Activated T-cell treated with anti-CD3 and anti-CD28 coated beads, Interleukin-2, amount 50 U/mL, for 72 hours (primary cell): ENCODE measurements at regions not wholly inside any gene's neighbourhood (a gene's known extent, or its start where the extent isn't known, plus 50 kb on each side); places are given as distances from the start of the nearest gene placed in this dataset.

Experiments
- ATAC-seq, 2 donors: fragments of 150-1000 bp; cut with Tn5 transposase; replicated peaks in 1 of 2; 2 replicates each; pipeline ENCODE4 v1.10.0; 2021; ENCODE audit warnings: moderate library complexity in 2 of 2, mild to moderate bottlenecking in 1 of 2
- DNase-seq, 2 donors: peaks; one replicate each; pipeline ENCODE4 v3.0.0; 2021 to 2022; ENCODE audit warnings: mixed read lengths in 1 of 2
- H3K27ac Mint-ChIP-seq: one replicate; pipeline ENCODE4 v1.8.0; 2022; ENCODE audit warnings: mild to moderate bottlenecking, moderate library complexity, mixed read lengths
- H3K27me3 Mint-ChIP-seq: one replicate; pipeline ENCODE4 v1.8.0; 2022; ENCODE audit warnings: low read depth, mixed read lengths
- H3K36me3 Mint-ChIP-seq, 2 donors: one replicate each; pipeline ENCODE4 v1.8.0; 2022; ENCODE audit warnings: mixed read lengths in 2 of 2, mild to moderate bottlenecking in 1 of 2; ENCODE audit not compliant: insufficient read depth in 2 of 2
- H3K4me1 Mint-ChIP-seq: one replicate; pipeline ENCODE4 v1.8.0; 2022; ENCODE audit warnings: low read depth, mixed read lengths
- H3K4me3 Mint-ChIP-seq, 2 donors: one replicate each; pipeline ENCODE4 v1.8.0; 2022; ENCODE audit warnings: mild to moderate bottlenecking in 2 of 2, mixed read lengths in 2 of 2, moderate library complexity in 2 of 2
- H3K9me3 Mint-ChIP-seq, 2 donors: one replicate each; pipeline ENCODE4 v1.8.0; 2022; ENCODE audit warnings: mixed read lengths in 2 of 2

DNA sequence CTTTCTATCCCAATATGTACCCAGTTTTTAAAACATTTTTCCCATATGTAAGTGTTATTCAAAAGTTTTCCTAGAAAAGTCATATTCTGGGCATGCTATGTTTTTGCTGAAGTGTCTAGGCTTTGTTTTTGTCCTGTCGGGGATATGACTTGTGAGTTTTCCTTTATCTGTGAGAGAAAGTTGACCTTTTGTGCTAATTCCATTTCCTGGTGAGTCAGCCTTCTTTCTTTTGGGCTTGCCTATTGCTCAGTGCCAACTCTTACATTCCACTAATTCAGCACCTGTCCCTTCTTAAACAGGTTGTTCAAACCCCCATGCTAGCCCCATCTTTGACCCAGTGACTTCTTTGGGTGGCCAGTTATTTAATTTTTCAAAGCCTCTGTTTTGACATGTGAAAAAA is 146.2 kb downstream of the AHR start:
- H3K4me1 Mint-ChIP-seq, result peaks cover 9% of the 10 kb centered on the region
- no peak for ATAC-seq
- H3K27ac Mint-ChIP-seq, result no peak overlapping the region

DNA sequence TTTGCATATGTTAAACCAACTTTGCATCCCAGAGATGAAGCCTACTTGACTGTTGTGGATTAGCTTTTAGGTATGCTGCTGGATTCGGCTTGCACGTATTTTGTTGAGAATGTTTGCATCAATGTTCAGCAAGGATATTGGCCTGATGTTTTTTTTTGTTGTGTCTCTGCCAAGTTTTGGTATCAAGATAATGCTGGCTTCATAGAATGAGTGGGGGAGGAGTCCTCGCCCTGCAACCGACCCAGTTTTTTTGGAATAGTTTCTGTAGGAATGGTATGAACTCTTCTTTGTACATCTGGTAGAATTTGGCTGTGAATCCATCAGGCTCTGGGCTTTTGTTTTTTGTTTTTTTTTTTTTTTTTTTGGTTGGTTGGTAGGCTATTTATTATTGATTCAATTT is 147.9 kb downstream of the AHR start:
- H3K36me3 Mint-ChIP-seq, result peaks cover 10 to 15% of the 10 kb centered on the region in 2 donors
- ATAC-seq (no peak), DNase-seq (no peak)
- no peak overlapping the region for H3K27ac Mint-ChIP-seq
- H3K9me3 Mint-ChIP-seq, result peaks cover 12 to 16% of the 10 kb centered on the region in 2 donors
- H3K27me3 Mint-ChIP-seq, result no peaks in the 10 kb centered on the region
- no peak overlapping the region for H3K4me3 Mint-ChIP-seq
- H3K4me1 Mint-ChIP-seq, result peaks cover under 1% of the 10 kb centered on the region

More for the DNA sequence above, 146.2 kb downstream of the AHR start:
- Mint-ChIP-seq H3K4me3 (no peak overlapping the region), H3K36me3 (peaks cover 15 to 17% of the 10 kb centered on the region in 2 donors), H3K27me3 (no peaks in the 10 kb centered on the region), H3K9me3 (peaks cover 13 to 21% of the 10 kb centered on the region in 2 donors)
- no peak for DNase-seq

DNA sequence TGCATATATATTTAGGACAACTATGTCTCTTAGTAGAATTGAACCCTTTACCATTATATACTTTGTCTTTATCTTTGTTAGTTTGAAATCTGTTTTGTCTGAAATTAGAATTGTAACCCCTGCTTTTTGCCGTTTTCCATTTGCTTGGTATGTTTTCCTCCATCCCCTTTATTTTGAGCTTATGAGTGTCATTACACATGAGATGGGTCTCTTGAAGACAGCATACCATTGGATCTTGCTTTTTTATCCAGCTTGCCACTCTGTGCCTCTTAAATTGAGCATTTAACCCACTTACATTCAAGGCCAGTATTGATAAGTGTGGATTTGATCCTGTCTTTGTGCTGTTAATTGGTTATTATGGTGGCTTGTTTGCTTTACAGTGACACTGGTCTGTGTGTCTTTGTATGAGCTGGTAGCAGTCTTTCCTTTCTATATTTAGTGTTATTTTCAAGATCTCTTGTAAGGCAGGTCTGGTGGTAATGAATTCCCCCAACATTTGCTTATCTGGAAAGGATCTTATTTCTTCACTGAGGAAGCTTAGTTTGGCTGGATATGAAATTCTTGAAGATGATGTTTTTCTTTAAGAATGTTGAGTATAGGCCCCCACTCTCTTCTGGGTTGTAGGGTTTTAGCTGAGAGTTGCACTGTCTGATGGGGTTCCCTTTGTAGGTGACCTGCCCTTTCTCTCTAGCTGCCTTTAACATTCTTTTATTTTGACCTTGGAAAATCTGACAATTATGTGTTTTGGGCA is 149.5 kb downstream of the AHR start:
- DNase-seq (no peak), ATAC-seq (no peak)
- no peak overlapping the region for H3K27ac Mint-ChIP-seq
- peaks cover 12 to 16% of the 10 kb centered on the region in 2 donors for H3K9me3 Mint-ChIP-seq
- H3K4me1 Mint-ChIP-seq, result no peaks in the 10 kb centered on the region
- H3K4me3 Mint-ChIP-seq, result no peak overlapping the region
- no peaks in the 10 kb centered on the region for H3K27me3 Mint-ChIP-seq
- peaks cover 10 to 15% of the 10 kb centered on the region in 2 donors for H3K36me3 Mint-ChIP-seq

DNA sequence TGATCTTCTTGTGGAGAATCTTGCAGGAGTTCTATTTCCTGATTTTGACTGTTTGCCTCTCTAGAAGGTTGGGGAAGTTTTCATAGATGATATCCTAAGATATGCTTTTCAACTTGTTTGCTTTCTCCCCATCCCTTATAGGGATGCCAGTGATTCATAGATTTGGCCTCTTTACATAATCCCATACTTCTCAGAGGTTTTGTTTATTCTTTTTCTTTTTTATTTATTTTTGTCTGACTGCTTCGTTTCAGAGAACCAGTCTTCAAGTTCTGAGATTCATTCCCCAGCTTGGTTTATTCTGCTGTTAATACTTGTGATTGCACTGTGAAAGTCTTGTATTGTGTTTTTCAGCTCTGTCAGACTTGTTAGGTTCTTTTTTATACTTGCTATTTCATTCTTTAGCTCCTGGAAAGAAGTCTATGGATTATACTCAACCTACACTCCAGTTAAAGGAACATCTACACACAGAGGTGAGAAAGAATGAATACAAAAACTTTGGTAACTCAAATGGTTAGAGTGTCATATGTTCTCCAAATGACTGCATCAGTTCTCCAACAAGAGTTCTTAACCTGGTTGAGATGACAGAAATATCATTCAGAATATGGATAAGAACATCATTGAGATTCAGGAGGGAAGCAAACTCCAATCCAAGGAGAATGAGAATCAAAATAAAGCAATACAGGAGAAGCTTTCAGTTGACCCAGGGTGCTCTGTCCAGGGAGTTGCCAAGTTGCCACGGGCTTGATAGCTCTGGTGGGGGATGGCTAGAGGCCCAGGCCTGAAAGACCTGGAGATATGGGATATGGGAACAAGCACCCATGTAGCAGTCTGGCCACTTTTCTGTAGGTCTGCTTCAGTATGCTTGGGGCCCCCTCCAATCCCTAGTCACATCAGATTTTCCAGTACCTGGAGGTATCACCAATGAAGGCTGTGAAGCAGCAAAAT is 150.3 kb downstream of the AHR start:
- Mint-ChIP-seq H3K27ac (no peak overlapping the region), H3K4me1 (no peaks in the 10 kb centered on the region), H3K9me3 (peaks cover 10 to 16% of the 10 kb centered on the region in 2 donors), H3K4me3 (no peak overlapping the region), H3K36me3 (peaks cover 10 to 15% of the 10 kb centered on the region in 2 donors), H3K27me3 (no peaks in the 10 kb centered on the region)
- ATAC-seq (no peak), DNase-seq (no peak)

DNA sequence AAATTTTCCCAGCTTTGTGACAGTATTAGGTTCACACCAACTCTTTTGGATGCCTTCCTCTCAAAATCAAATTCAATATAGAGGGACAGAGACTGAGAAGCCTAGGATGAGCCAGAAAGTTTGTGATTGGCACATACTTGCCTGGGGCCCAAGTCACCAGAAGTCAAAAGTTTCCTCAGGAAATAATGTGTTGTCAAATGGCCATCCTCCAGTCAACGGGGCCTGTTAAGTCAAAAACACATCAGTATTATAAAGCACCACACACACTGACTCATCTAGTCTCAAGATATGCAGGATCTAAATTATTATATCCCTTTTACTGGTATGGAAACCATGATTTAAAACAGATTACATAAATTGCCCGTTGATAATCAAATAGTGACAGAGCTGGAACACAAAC is 158.1 kb downstream of the AHR start:
- Mint-ChIP-seq H3K4me3 (no peak overlapping the region), H3K27me3 (no peaks in the 10 kb centered on the region), H3K27ac (no peak overlapping the region), H3K9me3 (peaks cover 6 to 8% of the 10 kb centered on the region in 2 donors), H3K36me3 (peaks cover 0 to 2% of the 10 kb centered on the region in 2 donors), H3K4me1 (no peaks in the 10 kb centered on the region)
- DNase-seq (no peak), ATAC-seq (no peak)

DNA sequence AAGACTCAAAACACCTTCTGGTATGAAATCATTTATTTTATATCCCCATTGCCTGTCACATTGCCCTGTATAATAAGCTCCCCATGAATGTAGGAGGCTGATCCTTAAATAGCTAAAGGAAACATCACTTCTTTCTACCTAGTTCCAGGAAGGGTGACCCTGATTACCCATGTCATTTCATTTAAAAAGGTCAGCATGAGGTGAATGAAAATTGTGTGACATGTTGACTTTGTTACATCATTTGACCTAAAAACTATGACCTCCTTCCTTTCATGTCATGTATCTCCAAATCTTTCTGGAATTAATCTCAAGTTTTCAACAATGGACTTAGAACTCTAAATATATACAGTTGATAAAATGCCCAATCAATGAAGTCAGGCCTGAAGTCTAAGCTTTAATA is 161.5 kb downstream of the AHR start:
- ATAC-seq, result no peak
- no peak for DNase-seq

DNA sequence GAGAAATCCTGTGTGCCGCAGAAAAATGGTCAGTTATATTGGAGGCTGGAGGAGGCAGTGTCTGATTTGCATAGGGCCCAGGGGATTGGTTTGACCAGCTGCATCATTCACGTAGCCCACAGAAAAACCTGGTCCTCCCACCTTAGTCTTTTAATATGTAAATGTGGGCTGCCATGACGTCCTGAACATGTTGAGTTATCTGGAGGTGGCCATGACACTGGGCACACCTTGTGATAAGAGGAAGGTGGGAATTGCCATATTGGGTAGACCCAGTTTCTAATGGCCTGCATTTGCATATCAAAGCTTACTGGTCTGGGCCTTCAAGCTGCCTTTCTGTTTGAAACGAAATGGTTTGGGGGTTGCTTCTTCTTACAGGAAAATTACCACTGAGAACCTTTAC is 162.2 kb downstream of the AHR start:
- DNase-seq (no peak), ATAC-seq (no peak)
- Mint-ChIP-seq H3K9me3 (peaks cover 5 to 7% of the 10 kb centered on the region in 2 donors), H3K36me3 (peaks cover 0 to 2% of the 10 kb centered on the region in 2 donors), H3K27ac (no peak overlapping the region), H3K4me3 (no peak overlapping the region), H3K4me1 (peaks cover 11% of the 10 kb centered on the region), H3K27me3 (no peaks in the 10 kb centered on the region)

More for the DNA sequence above, 161.5 kb downstream of the AHR start:
- Mint-ChIP-seq H3K27me3 (no peaks in the 10 kb centered on the region), H3K4me1 (peaks cover 11% of the 10 kb centered on the region), H3K4me3 (no peak overlapping the region), H3K36me3 (peaks cover 0 to 2% of the 10 kb centered on the region in 2 donors), H3K9me3 (peaks cover 5 to 7% of the 10 kb centered on the region in 2 donors), H3K27ac (no peak overlapping the region)

DNA sequence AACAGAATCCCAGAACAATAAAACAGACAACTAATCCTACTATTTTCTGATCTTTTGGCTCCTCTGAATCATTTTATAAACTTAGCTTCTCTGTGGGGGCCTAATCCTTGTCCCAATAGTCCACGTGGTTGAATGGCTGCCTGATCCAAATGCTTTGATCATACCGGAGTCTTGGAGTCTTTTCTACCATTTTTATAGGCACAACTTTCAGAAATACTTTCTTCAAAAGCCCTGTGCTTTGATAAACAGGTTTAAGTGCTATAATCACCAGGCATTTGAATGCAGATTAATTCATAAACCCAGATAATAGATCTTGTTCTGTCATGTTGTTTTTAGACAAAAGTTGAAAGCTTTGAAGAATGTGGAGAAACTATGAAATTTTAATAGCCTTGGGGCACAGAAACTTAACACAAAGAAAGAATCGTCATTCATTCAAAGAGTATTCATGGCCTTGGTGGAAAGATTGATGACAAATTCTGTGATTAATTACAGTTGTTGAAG is 163.7 kb downstream of the AHR start:
- H3K27me3 Mint-ChIP-seq, result no peaks in the 10 kb centered on the region
- H3K36me3 Mint-ChIP-seq, result peaks cover 0 to 2% of the 10 kb centered on the region in 2 donors
- no peak overlapping the region for H3K27ac Mint-ChIP-seq
- no peak for DNase-seq
- peaks cover 18% of the 10 kb centered on the region for H3K4me1 Mint-ChIP-seq
- H3K4me3 Mint-ChIP-seq, result no peak overlapping the region
- peaks cover 5 to 7% of the 10 kb centered on the region in 2 donors for H3K9me3 Mint-ChIP-seq
- ATAC-seq, result no peak

DNA sequence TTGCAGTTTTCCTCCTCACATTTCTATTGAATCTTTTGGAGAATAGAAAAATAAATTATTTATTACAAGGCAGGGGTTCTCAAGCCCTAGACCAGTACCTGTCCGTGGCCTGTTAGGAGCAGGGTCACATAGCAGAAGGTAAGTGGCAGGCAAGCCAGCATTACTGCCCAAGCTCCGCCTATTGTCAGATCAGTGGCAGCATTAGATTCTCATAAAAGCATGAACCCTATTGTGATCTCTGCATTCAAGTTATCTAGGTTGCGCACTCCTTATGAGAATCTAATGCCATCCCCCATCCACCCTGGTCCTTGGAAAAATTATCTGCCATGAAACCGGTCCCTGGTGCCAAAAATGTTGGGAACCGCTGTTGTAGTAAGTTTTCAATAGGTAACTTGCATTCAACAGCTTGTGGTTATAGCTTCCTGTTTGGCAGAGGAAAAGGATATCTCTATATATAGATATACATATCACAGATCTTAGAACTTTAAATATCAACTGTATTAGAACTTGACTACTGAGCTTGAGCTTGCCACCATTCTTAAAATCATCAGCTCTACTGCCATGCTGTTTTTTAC is 165.1 kb downstream of the AHR start:
- no peak for DNase-seq
- H3K27ac Mint-ChIP-seq, result no peak overlapping the region
- no peaks in the 10 kb centered on the region for H3K36me3 Mint-ChIP-seq
- no peak overlapping the region for H3K4me3 Mint-ChIP-seq
- H3K27me3 Mint-ChIP-seq, result no peaks in the 10 kb centered on the region
- peaks cover 18% of the 10 kb centered on the region for H3K4me1 Mint-ChIP-seq
- H3K9me3 Mint-ChIP-seq, result peaks cover 3 to 7% of the 10 kb centered on the region in 2 donors
- ATAC-seq, result no peak

DNA sequence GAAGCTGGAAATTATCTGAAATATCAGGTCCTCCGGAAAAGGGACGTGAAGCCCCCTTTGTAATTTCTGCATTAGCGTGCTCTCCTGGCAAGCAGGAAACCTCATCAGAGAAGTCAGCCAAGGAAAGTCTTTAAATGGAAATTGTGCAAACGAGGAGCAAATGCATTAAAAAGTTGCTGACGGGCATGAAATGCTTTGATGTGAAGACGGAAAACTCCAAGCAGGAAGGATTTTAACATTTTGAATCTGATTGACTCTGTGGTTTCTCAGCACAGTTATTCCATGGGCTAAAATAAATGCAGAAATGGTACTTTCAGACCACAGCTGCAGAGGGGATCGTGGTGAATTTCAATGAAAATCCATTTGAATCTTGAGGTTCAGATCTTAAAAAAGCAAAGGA is 167.8 kb downstream of the AHR start:
- no peaks in the 10 kb centered on the region for H3K36me3 Mint-ChIP-seq
- DNase-seq (no peak), ATAC-seq (no peak)
- peaks cover 2 to 4% of the 10 kb centered on the region in 2 donors for H3K9me3 Mint-ChIP-seq
- peaks cover 18% of the 10 kb centered on the region for H3K4me1 Mint-ChIP-seq
- H3K4me3 Mint-ChIP-seq, result no peak overlapping the region
- H3K27me3 Mint-ChIP-seq, result no peaks in the 10 kb centered on the region
- peak overlapping the region; percentile 34 for H3K27ac Mint-ChIP-seq

DNA sequence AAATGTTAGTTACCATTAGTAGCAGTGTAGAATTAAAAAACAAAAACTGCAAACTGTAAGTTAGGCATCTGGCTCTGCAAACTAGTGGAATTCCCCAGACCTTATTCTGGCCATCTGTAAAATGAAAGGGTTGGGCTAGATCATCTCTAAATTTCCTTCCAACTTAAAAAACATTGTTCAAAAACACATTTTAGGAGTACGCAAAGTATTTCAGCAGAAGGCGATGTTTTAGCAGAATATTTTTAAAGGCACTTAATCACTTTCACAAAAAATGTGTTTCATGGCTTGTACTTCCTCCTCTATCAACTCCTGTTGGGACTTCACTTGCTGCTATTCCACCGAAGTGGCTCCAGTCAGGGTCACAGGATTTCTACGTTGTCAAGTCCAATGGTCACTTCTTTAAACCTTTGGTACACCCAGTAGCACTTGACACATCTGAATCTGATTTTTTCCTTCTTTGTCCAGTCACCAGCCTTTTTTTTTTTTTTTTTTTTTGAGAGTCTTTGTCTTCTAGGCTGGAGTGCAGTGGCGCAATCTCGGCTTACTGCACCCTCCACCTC is 169.0 kb downstream of the AHR start:
- Mint-ChIP-seq H3K9me3 (peaks cover 2% of the 10 kb centered on the region in 2 donors), H3K4me1 (peaks cover 18% of the 10 kb centered on the region), H3K36me3 (no peaks in the 10 kb centered on the region), H3K4me3 (no peak overlapping the region), H3K27me3 (no peaks in the 10 kb centered on the region), H3K27ac (no peak overlapping the region)
- no peak for ATAC-seq
- no peak for DNase-seq

DNA sequence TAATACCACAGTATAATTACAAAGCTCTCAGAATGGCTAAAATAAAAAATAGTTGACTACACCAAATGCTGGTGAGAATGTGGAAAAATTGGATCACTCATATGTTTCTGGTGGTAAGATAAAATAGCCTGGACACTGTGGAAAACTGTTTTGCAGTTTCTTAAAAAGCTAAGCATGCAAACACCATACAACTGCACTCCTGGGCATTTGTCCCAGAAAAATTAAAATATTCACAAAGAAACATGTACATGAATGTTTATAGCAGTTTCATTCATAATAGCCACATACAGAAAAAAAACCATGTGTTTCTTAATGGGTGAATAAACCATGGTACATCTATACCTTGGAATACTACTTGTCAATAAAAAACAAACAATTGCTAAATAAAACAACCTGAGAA is 172.9 kb downstream of the AHR start:
- no peaks in the 10 kb centered on the region for H3K36me3 Mint-ChIP-seq
- no peak for DNase-seq
- H3K4me3 Mint-ChIP-seq, result no peak overlapping the region
- peaks cover 2% of the 10 kb centered on the region for H3K4me1 Mint-ChIP-seq
- peaks cover 0 to 2% of the 10 kb centered on the region in 2 donors for H3K9me3 Mint-ChIP-seq
- no peak overlapping the region for H3K27ac Mint-ChIP-seq
- no peak for ATAC-seq
- no peaks in the 10 kb centered on the region for H3K27me3 Mint-ChIP-seq
